B cell (primary cell): ENCODE measurements at regions not wholly inside any gene's neighbourhood (a gene's known extent, or its start where the extent isn't known, plus 50 kb on each side); places are given as distances from the start of the nearest gene placed in this dataset.

Experiments
- ATAC-seq: fragments of 200-7000 bp; cut with Tn5 transposase; one replicate; pipeline ENCODE4 v1.10.0; 2021; ENCODE audit warnings: low read depth, mild to moderate bottlenecking, moderate number of reproducible peaks, moderate library complexity
- CTCF ChIA-PET: fragments of 350-600 bp; sonication (Branson Sonifier 250); formaldehyde crosslinking; loops from one replicate; lab custom pipeline; 2021; ENCODE audit warnings: antibody characterized with exemption, inconsistent platforms; lab: Charles Lee
- POLR2A ChIA-PET: fragments of 350-600 bp; sonication (Branson Sonifier 250); formaldehyde crosslinking; loops from one replicate; lab custom pipeline; 2021; ENCODE audit warnings: antibody characterized with exemption; lab: Charles Lee
- DNase-seq: peaks from one replicate; pipeline ENCODE4 v3.0.0; 2013
- H2AFZ ChIP-seq: 2 replicates; pipeline ENCODE4 v1.6.1; 2012; ENCODE audit warnings: mild to moderate bottlenecking, low read depth, low read length; ENCODE audit not compliant: insufficient read depth, poor library complexity, severe bottlenecking
- H3K27ac ChIP-seq, 2 donors: 1 replicate in 1 of 2; 2 replicates in 1 of 2; pipeline ENCODE4 v1.5.1; 2012 to 2013; ENCODE audit warnings: low read length in 2 of 2, mild to moderate bottlenecking in 2 of 2, moderate library complexity in 1 of 2
- H3K27me3 ChIP-seq, 4 experiments: fragments of 200-600 bp in 1 of 4; sonication (generic) in 1 of 4; replicated peaks in 1 of 4; 1 replicate in 2 of 4; 2 replicates in 2 of 4; pipeline versions ENCODE4 v1.6.1 to v1.7.0; 2013 to 2016; ENCODE audit warnings: low read length in 3 of 4, mild to moderate bottlenecking in 2 of 4, mixed read lengths in 1 of 4, moderate library complexity in 1 of 4; ENCODE audit not compliant: insufficient read depth in 4 of 4, control insufficient read depth in 3 of 4; ENCODE audit errors: control extremely low read depth in 1 of 4
- H3K36me3 ChIP-seq, 2 experiments: replicated peaks in 1 of 2; 1 replicate in 1 of 2; 2 replicates in 1 of 2; pipeline versions ENCODE4 v1.6.1 to v1.7.1; 2013; ENCODE audit warnings: low read length in 1 of 2; ENCODE audit not compliant: insufficient read depth in 2 of 2, control insufficient read depth in 1 of 2; ENCODE audit errors: control extremely low read depth in 1 of 2, extremely low read depth in 1 of 2
- H3K4me1 ChIP-seq, 2 donors: fragments of 200-600 bp in 1 of 2; sonication (generic) in 1 of 2; 1 replicate in 1 of 2; 2 replicates in 1 of 2; pipeline versions ENCODE4 v1.5.1 to v1.6.1; 2013 to 2017; ENCODE audit warnings: low read length in 2 of 2; ENCODE audit not compliant: control insufficient read depth in 2 of 2, insufficient read depth in 2 of 2
- H3K4me2 ChIP-seq: replicated peaks from 2 replicates; pipeline ENCODE3; 2012; ENCODE audit warnings: mild to moderate bottlenecking, low read depth, low read length; ENCODE audit not compliant: poor library complexity, severe bottlenecking
- H3K4me3 ChIP-seq, 5 experiments: fragments of 200-600 bp in 1 of 5; sonication (generic) in 1 of 5; 1 replicate in 3 of 5; 2 replicates in 2 of 5; pipeline versions ENCODE4 v1.5.1 to v1.7.0; 2011 to 2016; ENCODE audit warnings: low read length in 4 of 5, mild to moderate bottlenecking in 4 of 5, low read depth in 2 of 5, control low read depth in 1 of 5, moderate library complexity in 1 of 5; ENCODE audit not compliant: insufficient read depth in 1 of 5; ENCODE audit errors: control extremely low read depth in 1 of 5, extremely low read depth in 1 of 5
- H3K79me2 ChIP-seq: fragments of 200-600 bp; sonication (generic); one replicate; pipeline ENCODE4 v1.6.0; 2016; ENCODE audit warnings: low read length; ENCODE audit not compliant: control insufficient read depth, insufficient read depth
- H3K9ac ChIP-seq: fragments of 200-600 bp; sonication (generic); 2 replicates; pipeline ENCODE4 v1.6.1; 2017; ENCODE audit warnings: mild to moderate bottlenecking, low read length, moderate library complexity
- H3K9me3 ChIP-seq, 3 donors: one replicate each; pipeline versions ENCODE4 v1.6.1 to v1.7.1; 2013; ENCODE audit warnings: low read length in 2 of 3; ENCODE audit not compliant: control insufficient read depth in 2 of 3, insufficient read depth in 1 of 3; ENCODE audit errors: control extremely low read depth in 1 of 3
- H4K20me1 ChIP-seq: 2 replicates; pipeline ENCODE4 v1.6.0; 2012; ENCODE audit warnings: mild to moderate bottlenecking, low read length; ENCODE audit not compliant: insufficient read depth, control insufficient read depth, poor library complexity, severe bottlenecking
- H3K27ac Mint-ChIP-seq: one replicate; pipeline ENCODE4 v1.8.0; 2021; ENCODE audit warnings: mixed read lengths
- H3K27me3 Mint-ChIP-seq: one replicate; pipeline ENCODE4 v1.8.0; 2021; ENCODE audit warnings: mixed read lengths
- H3K4me1 Mint-ChIP-seq: one replicate; pipeline ENCODE4 v1.8.0; 2021; ENCODE audit warnings: mixed read lengths
- H3K4me3 Mint-ChIP-seq: one replicate; pipeline ENCODE4 v1.8.0; 2021; ENCODE audit warnings: mixed read lengths
- H3K9me3 Mint-ChIP-seq: one replicate; pipeline ENCODE4 v1.8.0; 2022; ENCODE audit warnings: mixed read lengths; ENCODE audit not compliant: insufficient read depth
- EZH2 ChIP-seq: IDR thresholded peaks from 2 replicates; pipeline ENCODE4 v1.6.1; 2012; ENCODE audit warnings: borderline replicate concordance, low read depth, mild to moderate bottlenecking, moderate library complexity, low read length; ENCODE audit not compliant: insufficient read depth, poor library complexity, severe bottlenecking
- WGBS: methylation state at CpG from one replicate; pipeline ENCODE4 v1.1.5; 2013; ENCODE audit warnings: missing lambda C conversion rate; ENCODE audit not compliant: insufficient coverage; 5-methylcytosine and 5-hydroxymethylcytosine counted together
- intact Hi-C: fragments of 100-400 bp; cut with micrococcal nuclease; formaldehyde crosslinking; loops from one replicate; pipeline ENCODE4 v1.10.0; 2022
- TF ChIP-seq, protein P1 (sequence below): fragments of 200-600 bp; IDR thresholded peaks from one replicate; pipeline ENCODE4 v1.8.0; 2022; ENCODE audit warnings: antibody characterized with exemption, mild to moderate bottlenecking

DNA sequence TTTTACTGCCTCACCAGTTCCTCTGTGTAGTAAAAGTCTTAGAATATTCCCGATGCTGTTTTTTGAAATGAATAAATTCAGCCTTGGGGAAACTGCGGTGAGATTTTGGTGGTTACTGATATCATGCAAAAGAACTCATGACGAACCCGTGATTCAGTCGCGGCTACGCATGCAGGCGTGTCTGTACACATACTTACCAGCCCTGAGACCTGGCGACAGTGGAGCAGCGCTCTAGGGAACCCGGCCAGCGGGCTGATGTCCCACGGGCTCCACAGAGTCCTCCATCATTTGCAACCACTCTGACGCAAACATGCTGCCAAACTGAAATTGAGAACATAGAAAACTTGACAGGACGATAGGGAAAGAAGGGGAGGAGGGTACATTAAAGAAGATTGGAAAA, 315.6 kb upstream of the DAB2 start:
- TF ChIP-seq, protein P1, sequence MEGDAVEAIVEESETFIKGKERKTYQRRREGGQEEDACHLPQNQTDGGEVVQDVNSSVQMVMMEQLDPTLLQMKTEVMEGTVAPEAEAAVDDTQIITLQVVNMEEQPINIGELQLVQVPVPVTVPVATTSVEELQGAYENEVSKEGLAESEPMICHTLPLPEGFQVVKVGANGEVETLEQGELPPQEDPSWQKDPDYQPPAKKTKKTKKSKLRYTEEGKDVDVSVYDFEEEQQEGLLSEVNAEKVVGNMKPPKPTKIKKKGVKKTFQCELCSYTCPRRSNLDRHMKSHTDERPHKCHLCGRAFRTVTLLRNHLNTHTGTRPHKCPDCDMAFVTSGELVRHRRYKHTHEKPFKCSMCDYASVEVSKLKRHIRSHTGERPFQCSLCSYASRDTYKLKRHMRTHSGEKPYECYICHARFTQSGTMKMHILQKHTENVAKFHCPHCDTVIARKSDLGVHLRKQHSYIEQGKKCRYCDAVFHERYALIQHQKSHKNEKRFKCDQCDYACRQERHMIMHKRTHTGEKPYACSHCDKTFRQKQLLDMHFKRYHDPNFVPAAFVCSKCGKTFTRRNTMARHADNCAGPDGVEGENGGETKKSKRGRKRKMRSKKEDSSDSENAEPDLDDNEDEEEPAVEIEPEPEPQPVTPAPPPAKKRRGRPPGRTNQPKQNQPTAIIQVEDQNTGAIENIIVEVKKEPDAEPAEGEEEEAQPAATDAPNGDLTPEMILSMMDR = no peak
- TF ChIP-seq EZH2 = no peak
- Mint-ChIP-seq H3K9me3 (no peaks in the 10 kb centered on the region), H3K4me3 (no peak overlapping the region), H3K4me1 (no peaks in the 10 kb centered on the region), H3K27ac (no peak overlapping the region), H3K27me3 (peaks cover 2% of the 10 kb centered on the region)
- Histone ChIP-seq H4K20me1 (no peaks in the 10 kb centered on the region), H3K4me1 (no peaks in the 10 kb centered on the region), H3K27ac (no peak overlapping the region), H3K9ac (no peak overlapping the region), H3K79me2 (no peaks in the 10 kb centered on the region), H3K27me3 (no peaks in the 10 kb centered on the region), H3K36me3 (no peaks in the 10 kb centered on the region), H2AFZ (no peak overlapping the region), H3K4me2 (no peak overlapping the region), H3K4me3 (no peak overlapping the region), H3K9me3 (no peaks in the 10 kb centered on the region)
- POLR2A ChIA-PET = no interaction called here
- 95% methylated on average over 13 of the region's 15 CpGs for WGBS
- ATAC-seq (no peak), DNase-seq (no peak)
- CTCF ChIA-PET = no interaction called here
- intact Hi-C loops = no loop called here

DNA sequence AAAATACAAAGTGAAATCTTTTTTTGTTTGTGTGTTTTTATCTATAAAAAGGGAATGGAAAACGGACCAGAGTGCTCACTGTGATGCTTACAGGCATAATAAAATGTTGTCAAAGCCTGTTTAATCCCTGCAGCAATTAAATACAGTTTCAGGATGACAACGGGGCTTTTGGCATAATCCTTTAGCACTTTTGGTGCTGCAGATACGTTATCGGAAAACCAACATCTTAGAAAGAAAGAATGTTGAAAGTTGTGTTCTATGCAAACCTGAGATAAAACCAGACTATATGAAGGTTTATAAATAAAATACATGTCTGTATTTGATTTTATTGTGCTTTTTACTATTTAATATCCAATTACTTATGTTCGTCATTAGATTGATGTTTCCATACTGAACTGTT, 307.4 kb upstream of the DAB2 start:
- H3K27me3 Mint-ChIP-seq = no peaks in the 10 kb centered on the region
- H3K9me3 ChIP-seq = no peaks in the 10 kb centered on the region
- H2AFZ ChIP-seq = no peak overlapping the region
- H3K27me3 ChIP-seq = no peaks in the 10 kb centered on the region
- intact Hi-C loops = no loop called here
- H3K79me2 ChIP-seq = no peaks in the 10 kb centered on the region
- POLR2A ChIA-PET = no interaction called here
- H3K9ac ChIP-seq = no peak overlapping the region
- H3K4me2 ChIP-seq = no peak overlapping the region
- 67% methylated on average over 1 of the region's 5 CpGs for WGBS
- no peak overlapping the region for H3K27ac Mint-ChIP-seq
- no peaks in the 10 kb centered on the region for H4K20me1 ChIP-seq
- H3K4me1 Mint-ChIP-seq = no peaks in the 10 kb centered on the region
- CTCF ChIA-PET = no interaction called here
- no peak overlapping the region for H3K27ac ChIP-seq
- no peak for TF ChIP-seq EZH2
- TF ChIP-seq, protein P1 = no peak
- ATAC-seq = no peak
- no peak overlapping the region for H3K4me3 Mint-ChIP-seq
- no peak overlapping the region for H3K4me3 ChIP-seq
- no peaks in the 10 kb centered on the region for H3K9me3 Mint-ChIP-seq
- no peak for DNase-seq
- H3K4me1 ChIP-seq = no peaks in the 10 kb centered on the region
- H3K36me3 ChIP-seq = no peaks in the 10 kb centered on the region
